SK-N-SH (cell line): ENCODE measurements at regions not wholly inside any gene's neighbourhood (a gene's known extent, or its start where the extent isn't known, plus 50 kb on each side); places are given as distances from the start of the nearest gene placed in this dataset.

Source experiments
- CTCF ChIP-seq: fragments of 200-600 bp; sonication (generic); IDR thresholded peaks from 2 replicates; pipeline ENCODE4 v1.6.1; 2017; ENCODE audit warnings: antibody characterized with exemption, mild to moderate bottlenecking, moderate library complexity
- EP300 ChIP-seq, 2 experiments: IDR thresholded peaks; 2 replicates each; pipeline versions ENCODE4 v1.4.0 to v1.6.1; 2012; ENCODE audit warnings: borderline replicate concordance in 1 of 2, low read depth in 1 of 2, low read length in 1 of 2
- PBX3 ChIP-seq: IDR thresholded peaks from 2 replicates; pipeline ENCODE4; 2012
- RCOR1 ChIP-seq: fragments of 150-350 bp; IDR thresholded peaks from 2 replicates; pipeline ENCODE4 v1.6.1; 2017; ENCODE audit warnings: antibody characterized with exemption, low read length
- YY1 ChIP-seq: IDR thresholded peaks from 2 replicates; pipeline ENCODE4 v1.4.0; 2012; ENCODE audit warnings: low read depth, mild to moderate bottlenecking

- TF ChIP-seq EP300 (IDR thresholded peaks at IDR 0.05; ENCODE audit: borderline replicate concordance in 1 of 2, low read depth in 1 of 2, low read length in 1 of 2) (no peak), YY1 (no peak), CTCF (no peak), PBX3 (no peak), RCOR1 (no peak)
These were observed 127.0 kb upstream of the GDNF start for GRCh38 chr5:37966871-37967270.
